ENCODE measurements at regions not wholly inside any gene's neighbourhood (a gene's known extent, or its start where the extent isn't known, plus 50 kb on each side); places are given as distances from the start of the nearest gene placed in this dataset.

- TF ChIP-seq, protein P1, sequence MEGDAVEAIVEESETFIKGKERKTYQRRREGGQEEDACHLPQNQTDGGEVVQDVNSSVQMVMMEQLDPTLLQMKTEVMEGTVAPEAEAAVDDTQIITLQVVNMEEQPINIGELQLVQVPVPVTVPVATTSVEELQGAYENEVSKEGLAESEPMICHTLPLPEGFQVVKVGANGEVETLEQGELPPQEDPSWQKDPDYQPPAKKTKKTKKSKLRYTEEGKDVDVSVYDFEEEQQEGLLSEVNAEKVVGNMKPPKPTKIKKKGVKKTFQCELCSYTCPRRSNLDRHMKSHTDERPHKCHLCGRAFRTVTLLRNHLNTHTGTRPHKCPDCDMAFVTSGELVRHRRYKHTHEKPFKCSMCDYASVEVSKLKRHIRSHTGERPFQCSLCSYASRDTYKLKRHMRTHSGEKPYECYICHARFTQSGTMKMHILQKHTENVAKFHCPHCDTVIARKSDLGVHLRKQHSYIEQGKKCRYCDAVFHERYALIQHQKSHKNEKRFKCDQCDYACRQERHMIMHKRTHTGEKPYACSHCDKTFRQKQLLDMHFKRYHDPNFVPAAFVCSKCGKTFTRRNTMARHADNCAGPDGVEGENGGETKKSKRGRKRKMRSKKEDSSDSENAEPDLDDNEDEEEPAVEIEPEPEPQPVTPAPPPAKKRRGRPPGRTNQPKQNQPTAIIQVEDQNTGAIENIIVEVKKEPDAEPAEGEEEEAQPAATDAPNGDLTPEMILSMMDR (IDR thresholded peaks at IDR 0.05 in 2 of 3, conservative IDR thresholded peaks at IDR 0.05 in 1 of 3; ENCODE audit: borderline replicate concordance in 1 of 3, insufficient read depth in 1 of 3, low read depth in 2 of 3, low read length in 2 of 3) = no peak
- TF ChIP-seq EGR1 (IDR thresholded peaks at IDR 0.05; ENCODE audit: low read depth) (no peak), CEBPB (IDR thresholded peaks at IDR 0.05; ENCODE audit: low read depth) (no peak), TCF7L2 (IDR thresholded peaks at IDR 0.05; ENCODE audit: borderline replicate concordance, extremely low read depth, insufficient read depth, insufficient read length) (no peak)
Measured at GRCh38 chr6:113288409-113288808, 568.7 kb upstream of the MARCKS start (continued).

- no peak for ATAC-seq
- CTCF ChIA-PET = interaction anchor here (0.9 kb wide), 1 partner anchor 17 kb away, joined by 3 read pairs; no protein-coding TSS in a partner anchor
- no peaks in the 10 kb centered on the region for H3K9me2 ChIP-seq (ENCODE audit: insufficient read depth)
- no peaks in the 10 kb centered on the region for H3K27me3 ChIP-seq (ENCODE audit: insufficient read depth, low read length)
- H3K9me3 ChIP-seq (ENCODE audit: control insufficient read depth in 1 of 2, insufficient read depth in 1 of 2, low read depth in 1 of 2, low read length in 2 of 2) = no peaks in the 10 kb centered on the region
- no peak overlapping the region for H3K4me3 ChIP-seq (replicated peaks in 1 of 2; ENCODE audit: low read depth in 1 of 2, low read length in 2 of 2)
- POLR2A ChIA-PET = no interaction called here
- no peak overlapping the region for H3K27ac ChIP-seq (ENCODE audit: low read depth, low read length)
- H3K4me2 ChIP-seq (ENCODE audit: low read length) = no peak overlapping the region
- H3K9ac ChIP-seq (ENCODE audit: low read length) = no peak overlapping the region
- intact Hi-C loops (cut with micrococcal nuclease) = no loop called here
- TF ChIP-seq ELF1 (IDR thresholded peaks at IDR 0.05; ENCODE audit: borderline replicate concordance, low read depth) = no peak
- no peak for TF ChIP-seq ZNF274 (IDR thresholded peaks at IDR 0.05; ENCODE audit: low read depth, low read length)
- no peaks in the 10 kb centered on the region for H3K36me3 ChIP-seq (ENCODE audit: control insufficient read depth in 1 of 2, insufficient read depth in 2 of 2, low read length in 2 of 2)
- no peak overlapping the region for H2AFZ ChIP-seq (ENCODE audit: low read depth, low read length, poor library complexity, severe bottlenecking)
- no peaks in the 10 kb centered on the region for H3K79me2 ChIP-seq (ENCODE audit: insufficient read depth, low read length)
- BruUV-seq (replicated peaks) = no TSS peak
- RAD21 ChIA-PET (ENCODE audit: low non-redundant PET in 1 of 2, low total read pairs in 2 of 2, uncharacterized antibody in 2 of 2, unreplicated experiment in 2 of 2) = no interaction called here
- no peak for DNase-seq (ENCODE audit: low read depth, low spot score)
- H4K20me1 ChIP-seq (ENCODE audit: insufficient read depth) = no peaks in the 10 kb centered on the region
- H3K4me1 ChIP-seq (ENCODE audit: control insufficient read depth in 1 of 2, insufficient read depth in 2 of 2, low read length in 2 of 2) = no peaks in the 10 kb centered on the region
Measured at GRCh38 chr6:113289166-113289565, 568.0 kb upstream of the MARCKS start.

DNA sequence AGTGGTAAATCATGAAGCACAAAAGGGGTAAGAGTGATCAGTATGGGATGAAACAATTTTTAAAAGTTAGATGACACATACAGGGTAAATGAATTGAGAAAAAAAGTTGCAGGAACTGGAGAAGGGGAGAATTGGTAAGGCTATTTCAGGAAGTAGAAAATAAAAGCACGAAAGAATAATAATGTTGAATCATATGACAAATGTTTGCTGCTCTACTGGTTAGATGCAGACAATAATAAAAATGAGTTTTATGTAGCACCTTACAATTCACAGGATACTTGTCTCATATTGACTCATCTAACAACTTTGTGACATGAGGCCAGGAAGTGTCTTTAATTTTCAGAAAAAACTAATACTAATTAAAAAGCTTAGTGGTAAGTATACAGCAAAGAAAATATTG, 566.5 kb upstream of the MARCKS start:
- no peaks in the 10 kb centered on the region for H3K9me2 ChIP-seq (ENCODE audit: insufficient read depth)
- no peak overlapping the region for H3K27ac ChIP-seq (ENCODE audit: low read depth, low read length)
- no peak overlapping the region for H3K4me3 ChIP-seq (replicated peaks in 1 of 2; ENCODE audit: low read depth in 1 of 2, low read length in 2 of 2)
- ATAC-seq = no peak
- BruUV-seq (replicated peaks) = no TSS peak
- no peaks in the 10 kb centered on the region for H3K9me3 ChIP-seq (ENCODE audit: control insufficient read depth in 1 of 2, insufficient read depth in 1 of 2, low read depth in 1 of 2, low read length in 2 of 2)
- TF ChIP-seq SRF (IDR thresholded peaks at IDR 0.05; ENCODE audit: low read depth) = no peak
- TF ChIP-seq SIN3A (IDR thresholded peaks at IDR 0.05; ENCODE audit: low read depth) = no peak
- TF ChIP-seq SP1 (IDR thresholded peaks at IDR 0.05; ENCODE audit: low read depth) = no peak
- no peak for TF ChIP-seq EZH2phosphoT487 (IDR thresholded peaks at IDR 0.05; ENCODE audit: borderline replicate concordance)
- no peak for TF ChIP-seq ZNF274 (IDR thresholded peaks at IDR 0.05; ENCODE audit: low read depth, low read length)
- TF ChIP-seq ELF1 (IDR thresholded peaks at IDR 0.05; ENCODE audit: borderline replicate concordance, low read depth) = no peak
- no peak for TF ChIP-seq TCF7L2 (IDR thresholded peaks at IDR 0.05; ENCODE audit: borderline replicate concordance, extremely low read depth, insufficient read depth, insufficient read length)
- no peak for TF ChIP-seq FOSL1 (IDR thresholded peaks at IDR 0.05; ENCODE audit: low read depth)
- H3K4me2 ChIP-seq (ENCODE audit: low read length) = no peak overlapping the region
- CTCF ChIA-PET = no interaction called here
- no peaks in the 10 kb centered on the region for H3K79me2 ChIP-seq (ENCODE audit: insufficient read depth, low read length)
- H4K20me1 ChIP-seq (ENCODE audit: insufficient read depth) = no peaks in the 10 kb centered on the region
- H3K9ac ChIP-seq (ENCODE audit: low read length) = no peak overlapping the region
- H3K36me3 ChIP-seq (ENCODE audit: control insufficient read depth in 1 of 2, insufficient read depth in 2 of 2, low read length in 2 of 2) = no peaks in the 10 kb centered on the region
- intact Hi-C loops (cut with micrococcal nuclease) = no loop called here
- H3K27me3 ChIP-seq (ENCODE audit: insufficient read depth, low read length) = no peaks in the 10 kb centered on the region
- RAD21 ChIA-PET (ENCODE audit: low non-redundant PET in 1 of 2, low total read pairs in 2 of 2, uncharacterized antibody in 2 of 2, unreplicated experiment in 2 of 2) = no interaction called here
- POLR2A ChIA-PET = no interaction called here
- DNase-seq (ENCODE audit: low read depth, low spot score) = no peak
- H3K4me1 ChIP-seq (ENCODE audit: control insufficient read depth in 1 of 2, insufficient read depth in 2 of 2, low read length in 2 of 2) = no peaks in the 10 kb centered on the region
- no peak overlapping the region for H2AFZ ChIP-seq (ENCODE audit: low read depth, low read length, poor library complexity, severe bottlenecking)
